T-cell (primary cell): ENCODE measurements at regions not wholly inside any gene's neighbourhood (a gene's known extent, or its start where the extent isn't known, plus 50 kb on each side); places are given as distances from the start of the nearest gene placed in this dataset.

Experiments used
- ATAC-seq, 4 experiments: fragments of 200-7000 bp in 3 of 4; fragments of 150-1000 bp in 1 of 4; cut with Tn5 transposase; replicated peaks in 1 of 4; 1 replicate in 3 of 4; 2 replicates in 1 of 4; pipeline ENCODE4 v1.10.0; 2021; ENCODE audit warnings: moderate library complexity in 3 of 4, mild to moderate bottlenecking in 2 of 4, moderate number of reproducible peaks in 1 of 4
- CTCF ChIA-PET, 2 donors: fragments of 300-600 bp; sonication (Branson Sonifier 250); formaldehyde crosslinking; loops; one replicate each; lab custom pipeline; 2022; ENCODE audit warnings: antibody characterized with exemption in 2 of 2; lab: Charles Lee
- POLR2A ChIA-PET, 2 donors: fragments of 300-600 bp; sonication (Branson Sonifier 250); formaldehyde crosslinking; loops; one replicate each; lab custom pipeline; 2022; ENCODE audit warnings: antibody characterized with exemption in 2 of 2; lab: Charles Lee
- DNase-seq, 35 experiments: peaks; one replicate each; pipeline versions ENCODE4 v3.0.0 to v3.0.0-alpha.2; 2013 to 2023
- H3K27ac ChIP-seq: one replicate; pipeline ENCODE4 v1.5.1; 2013; ENCODE audit warnings: low read length
- H3K27me3 ChIP-seq, 2 experiments: replicated peaks in 1 of 2; 1 replicate in 1 of 2; 2 replicates in 1 of 2; pipeline versions ENCODE4 v1.6.1 to v1.7.0; 2013; ENCODE audit warnings: low read length in 1 of 2, mixed read lengths in 1 of 2; ENCODE audit not compliant: control insufficient read depth in 2 of 2, insufficient read depth in 2 of 2; ENCODE audit errors: extremely low read depth in 1 of 2
- H3K36me3 ChIP-seq, 2 donors: 1 replicate in 1 of 2; 2 replicates in 1 of 2; pipeline versions ENCODE4 v1.6.1 to v1.7.0; 2013; ENCODE audit warnings: low read length in 1 of 2; ENCODE audit not compliant: control insufficient read depth in 2 of 2, insufficient read depth in 1 of 2; ENCODE audit errors: extremely low read depth in 1 of 2
- H3K4me1 ChIP-seq, 2 experiments: 1 replicate in 1 of 2; 2 replicates in 1 of 2; pipeline versions ENCODE4 v1.6.1 to v1.7.0; 2013; ENCODE audit warnings: low read length in 2 of 2, mixed read lengths in 1 of 2; ENCODE audit not compliant: insufficient read depth in 2 of 2, control insufficient read depth in 1 of 2; ENCODE audit errors: extremely low read depth in 1 of 2
- H3K4me3 ChIP-seq, 2 donors: 1 replicate in 1 of 2; 2 replicates in 1 of 2; pipeline versions ENCODE4 v1.5.1 to v1.7.0; 2013; ENCODE audit warnings: mild to moderate bottlenecking in 2 of 2, low read length in 1 of 2, moderate library complexity in 1 of 2; ENCODE audit not compliant: control insufficient read depth in 1 of 2; ENCODE audit errors: extremely low read depth in 1 of 2
- H3K9me3 ChIP-seq: 2 replicates; pipeline ENCODE4 v1.7.0; 2013
- H3K27ac Mint-ChIP-seq, 2 donors: one replicate each; pipeline ENCODE4 v1.8.0; 2020 to 2021; ENCODE audit warnings: mild to moderate bottlenecking in 2 of 2, mixed read lengths in 2 of 2
- H3K27me3 Mint-ChIP-seq, 2 donors: one replicate each; pipeline ENCODE4 v1.8.0; 2021 to 2022; ENCODE audit warnings: mixed read lengths in 2 of 2
- H3K36me3 Mint-ChIP-seq: one replicate; pipeline ENCODE4 v1.8.0; 2021; ENCODE audit warnings: mixed read lengths
- H3K4me1 Mint-ChIP-seq, 3 donors: one replicate each; pipeline ENCODE4 v1.8.0; 2020 to 2022; ENCODE audit warnings: mixed read lengths in 3 of 3, mild to moderate bottlenecking in 1 of 3
- H3K4me3 Mint-ChIP-seq, 3 donors: one replicate each; pipeline ENCODE4 v1.8.0; 2020 to 2022; ENCODE audit warnings: mild to moderate bottlenecking in 3 of 3, mixed read lengths in 3 of 3, moderate library complexity in 3 of 3
- H3K9me3 Mint-ChIP-seq, 3 donors: one replicate each; pipeline ENCODE4 v1.8.0; 2020 to 2022; ENCODE audit warnings: mixed read lengths in 3 of 3
- WGBS: methylation state at CpG from one replicate; pipeline ENCODE4 v1.1.5; 2013; ENCODE audit warnings: missing lambda C conversion rate; ENCODE audit not compliant: insufficient coverage; 5-methylcytosine and 5-hydroxymethylcytosine counted together

- Mint-ChIP-seq H3K4me3 (no peak overlapping the region), H3K27ac (no peak overlapping the region), H3K36me3 (no peaks in the 10 kb centered on the region), H3K9me3 (no peaks in the 10 kb centered on the region), H3K27me3 (peaks cover 4 to 6% of the 10 kb centered on the region in 2 donors), H3K4me1 (no peaks in the 10 kb centered on the region)
- H3K4me1 ChIP-seq, result no peaks in the 10 kb centered on the region
- no peaks in the 10 kb centered on the region for H3K9me3 ChIP-seq
- no peak overlapping the region for H3K27ac ChIP-seq
- ATAC-seq (no peak), DNase-seq (no peak)
- H3K27me3 ChIP-seq, result peaks cover 0 to 4% of the 10 kb centered on the region in 2 experiments
- 67% methylated on average over 1 of the region's 4 CpGs for WGBS
- ChIA-PET POLR2A (no interaction called here), CTCF (no interaction called here)
- H3K36me3 ChIP-seq, result no peaks in the 10 kb centered on the region
- no peak overlapping the region for H3K4me3 ChIP-seq
Measured at GRCh38 chr18:24544949-24545348, 84.5 kb downstream of the HRH4 start.

- no peak for DNase-seq
- no peak overlapping the region for H3K27ac ChIP-seq
- Mint-ChIP-seq H3K36me3 (no peaks in the 10 kb centered on the region), H3K27ac (no peak overlapping the region), H3K27me3 (peaks cover 6 to 7% of the 10 kb centered on the region in 2 donors), H3K9me3 (no peaks in the 10 kb centered on the region), H3K4me3 (no peak overlapping the region), H3K4me1 (no peaks in the 10 kb centered on the region)
- H3K4me1 ChIP-seq, result no peaks in the 10 kb centered on the region
- peaks cover 0 to 4% of the 10 kb centered on the region in 2 experiments for H3K27me3 ChIP-seq
- H3K9me3 ChIP-seq, result no peaks in the 10 kb centered on the region
- ATAC-seq, result no peak
- POLR2A ChIA-PET, result no interaction called here
- WGBS, result 86% methylated on average over 1 of the region's 2 CpGs
- H3K36me3 ChIP-seq, result no peaks in the 10 kb centered on the region
- H3K4me3 ChIP-seq, result no peak overlapping the region
- CTCF ChIA-PET, result no interaction called here
Measured at GRCh38 chr18:24545651-24546050, 85.2 kb downstream of the HRH4 start.

GRCh38 chr18:24546307-24546706 is 85.9 kb downstream of the HRH4 start:
- H3K36me3 Mint-ChIP-seq, result no peaks in the 10 kb centered on the region
- Histone ChIP-seq H3K9me3 (no peaks in the 10 kb centered on the region), H3K27ac (no peak overlapping the region), H3K36me3 (no peaks in the 10 kb centered on the region), H3K4me3 (no peak overlapping the region), H3K4me1 (no peaks in the 10 kb centered on the region), H3K27me3 (peaks cover 0 to 4% of the 10 kb centered on the region in 2 experiments)
- POLR2A ChIA-PET, result no interaction called here
- 60% methylated on average over 1 of the region's 4 CpGs for WGBS
- CTCF ChIA-PET, result interaction anchor here in 1 of 2 donors (0.6 kb wide), 1 partner anchor 1523 kb away, joined by 3 read pairs; no protein-coding TSS in a partner anchor
- H3K9me3 Mint-ChIP-seq, result no peaks in the 10 kb centered on the region
- H3K27ac Mint-ChIP-seq, result no peak overlapping the region
- peaks cover 6 to 7% of the 10 kb centered on the region in 2 donors for H3K27me3 Mint-ChIP-seq
- DNase-seq, result no peak
- H3K4me1 Mint-ChIP-seq, result no peaks in the 10 kb centered on the region
- ATAC-seq, result no peak
- no peak overlapping the region for H3K4me3 Mint-ChIP-seq

GRCh38 chr18:24548583-24548982 is 88.1 kb downstream of the HRH4 start:
- ATAC-seq (no peak), DNase-seq (no peak)
- no peaks in the 10 kb centered on the region for H3K4me1 ChIP-seq
- peaks cover 0 to 4% of the 10 kb centered on the region in 2 experiments for H3K27me3 ChIP-seq
- Mint-ChIP-seq H3K27me3 (peaks cover 6 to 7% of the 10 kb centered on the region in 2 donors), H3K36me3 (no peaks in the 10 kb centered on the region), H3K9me3 (no peaks in the 10 kb centered on the region), H3K27ac (no peak overlapping the region), H3K4me3 (no peak overlapping the region), H3K4me1 (peaks cover 0 to 1% (median 0%) of the 10 kb centered on the region in 3 donors)
- H3K27ac ChIP-seq, result no peak overlapping the region
- POLR2A ChIA-PET, result interaction anchor here in 1 of 2 donors (0.7 kb wide), 1 partner anchor 151 kb away, joined by 7 read pairs; the partner anchor contains the start of gene OSBPL1A
- WGBS, result no CpG with 5 or more reads among the region's 4 CpGs
- CTCF ChIA-PET, result no interaction called here
- no peaks in the 10 kb centered on the region for H3K36me3 ChIP-seq
- H3K4me3 ChIP-seq, result no peak overlapping the region
- H3K9me3 ChIP-seq, result no peaks in the 10 kb centered on the region

- 86% methylated on average over 2 of the region's 4 CpGs for WGBS
- Mint-ChIP-seq H3K9me3 (no peaks in the 10 kb centered on the region), H3K36me3 (no peaks in the 10 kb centered on the region), H3K27me3 (peaks cover 2 to 7% of the 10 kb centered on the region in 2 donors), H3K27ac (no peak overlapping the region), H3K4me3 (no peak overlapping the region), H3K4me1 (peaks cover 0 to 1% (median 0%) of the 10 kb centered on the region in 3 donors)
- no peaks in the 10 kb centered on the region for H3K27me3 ChIP-seq
- H3K36me3 ChIP-seq, result no peaks in the 10 kb centered on the region
- POLR2A ChIA-PET, result interaction anchor here in 1 of 2 donors (0.6 to 0.7 kb wide), 2 partner anchors 126 to 1483 kb away, joined by 4 to 5 read pairs; no protein-coding TSS in a partner anchor
- H3K9me3 ChIP-seq, result no peaks in the 10 kb centered on the region
- H3K4me3 ChIP-seq, result no peak overlapping the region
- H3K27ac ChIP-seq, result no peak overlapping the region
- CTCF ChIA-PET, result no interaction called here
- H3K4me1 ChIP-seq, result no peaks in the 10 kb centered on the region
- no peak for ATAC-seq
- no peak for DNase-seq
Measured at GRCh38 chr18:24552218-24552617, 91.8 kb downstream of the HRH4 start.

GRCh38 chr18:24553571-24554285 is 93.3 kb downstream of the HRH4 start:
- H3K4me1 Mint-ChIP-seq, result peaks cover 0 to 1% (median 0%) of the 10 kb centered on the region in 3 donors
- H3K27ac Mint-ChIP-seq, result no peak overlapping the region
- no peak overlapping the region for H3K4me3 ChIP-seq
- no peaks in the 10 kb centered on the region for H3K9me3 ChIP-seq
- H3K27me3 ChIP-seq, result peaks cover 0 to 2% of the 10 kb centered on the region in 2 experiments
- ATAC-seq (no peak), DNase-seq (no peak)
- peaks cover 10 to 14% of the 10 kb centered on the region in 2 donors for H3K27me3 Mint-ChIP-seq
- no peak overlapping the region for H3K27ac ChIP-seq
- H3K4me1 ChIP-seq, result no peaks in the 10 kb centered on the region
- ChIA-PET POLR2A (interaction anchor here in 1 of 2 donors (0.7 kb wide), 1 partner anchor 21 kb away, joined by 15 read pairs; no protein-coding TSS in a partner anchor), CTCF (no interaction called here)
- H3K9me3 Mint-ChIP-seq, result no peaks in the 10 kb centered on the region
- no peak overlapping the region for H3K4me3 Mint-ChIP-seq
- H3K36me3 ChIP-seq, result no peaks in the 10 kb centered on the region
- 92% methylated on average over 2 of the region's 6 CpGs for WGBS
- H3K36me3 Mint-ChIP-seq, result no peaks in the 10 kb centered on the region
